H9 (cell line): ENCODE measurements at regions not wholly inside any gene's neighbourhood (a gene's known extent, or its start where the extent isn't known, plus 50 kb on each side); places are given as distances from the start of the nearest gene placed in this dataset.

ENCODE experiments used
- DNase-seq: peaks from one replicate; pipeline ENCODE4 v3.0.0-alpha.2; 2017
- H2AFZ ChIP-seq: one replicate; pipeline ENCODE4 v1.6.1; 2013; ENCODE audit warnings: mild to moderate bottlenecking, low read length, control low read depth, moderate library complexity
- H2AK5ac ChIP-seq: 2 replicates; pipeline ENCODE4 v1.6.1; 2013; ENCODE audit warnings: low read length, control low read depth, mixed read lengths; ENCODE audit not compliant: insufficient read length
- H2BK120ac ChIP-seq: one replicate; pipeline ENCODE4 v1.6.1; 2013; ENCODE audit warnings: low read depth, mild to moderate bottlenecking, low read length, control low read depth, inconsistent platforms; ENCODE audit not compliant: poor library complexity, severe bottlenecking
- H2BK12ac ChIP-seq: 2 replicates; pipeline ENCODE4 v1.6.1; 2013; ENCODE audit warnings: low read length, control low read depth, mixed read lengths, low read depth; ENCODE audit not compliant: insufficient read length
- H2BK15ac ChIP-seq: 2 replicates; pipeline ENCODE4 v1.6.1; 2013; ENCODE audit warnings: low read depth, low read length, control low read depth
- H2BK20ac ChIP-seq: one replicate; pipeline ENCODE4 v1.6.1; 2013; ENCODE audit warnings: low read depth, mild to moderate bottlenecking, low read length, control low read depth, inconsistent platforms; ENCODE audit not compliant: poor library complexity, severe bottlenecking
- H2BK5ac ChIP-seq: 2 replicates; pipeline ENCODE4 v1.6.1; 2013; ENCODE audit warnings: low read length, control low read depth, mixed read lengths; ENCODE audit not compliant: insufficient read length
- H3K14ac ChIP-seq: 2 replicates; pipeline ENCODE4 v1.6.1; 2013; ENCODE audit warnings: low read length, control low read depth; ENCODE audit not compliant: insufficient read depth
- H3K18ac ChIP-seq: 2 replicates; pipeline ENCODE4 v1.6.1; 2013; ENCODE audit warnings: low read depth, mild to moderate bottlenecking, mixed read lengths, low read length, control low read depth; ENCODE audit not compliant: insufficient read length
- H3K23ac ChIP-seq: 2 replicates; pipeline ENCODE4 v1.6.1; 2013; ENCODE audit warnings: low read length, control low read depth, mixed read lengths, low read depth; ENCODE audit not compliant: insufficient read length
- H3K23me2 ChIP-seq: 2 replicates; pipeline ENCODE4 v1.6.1; 2013; ENCODE audit warnings: low read depth, mild to moderate bottlenecking, mixed read lengths, low read length, control low read depth; ENCODE audit not compliant: insufficient read length, poor library complexity, severe bottlenecking
- H3K27ac ChIP-seq: 2 replicates; pipeline ENCODE4 v1.5.1; 2013; ENCODE audit warnings: low read length, control low read depth, mixed read lengths, low read depth; ENCODE audit not compliant: insufficient read length
- H3K27me3 ChIP-seq: 2 replicates; pipeline ENCODE4 v1.6.1; 2013; ENCODE audit warnings: low read length, control low read depth, inconsistent platforms; ENCODE audit not compliant: insufficient read depth
- H3K4ac ChIP-seq: 2 replicates; pipeline ENCODE4 v1.6.1; 2013; ENCODE audit warnings: low read depth, mild to moderate bottlenecking, control low read depth, inconsistent platforms, low read length, moderate library complexity
- H3K4me1 ChIP-seq: 2 replicates; pipeline ENCODE4 v1.6.1; 2013; ENCODE audit warnings: low read length, control low read depth, inconsistent platforms; ENCODE audit not compliant: insufficient read depth
- H3K4me2 ChIP-seq: 2 replicates; pipeline ENCODE4 v1.6.1; 2013; ENCODE audit warnings: low read length, control low read depth, mixed read lengths; ENCODE audit not compliant: insufficient read length, insufficient read depth
- H3K56ac ChIP-seq: 2 replicates; pipeline ENCODE4 v1.6.1; 2013; ENCODE audit warnings: low read depth, mild to moderate bottlenecking, mixed read lengths, low read length, control low read depth; ENCODE audit not compliant: insufficient read length
- H3K79me1 ChIP-seq: 2 replicates; pipeline ENCODE4 v1.6.1; 2013; ENCODE audit warnings: low read depth, mild to moderate bottlenecking, moderate library complexity, low read length, control low read depth, inconsistent platforms; ENCODE audit not compliant: insufficient read depth, poor library complexity, severe bottlenecking
- H3K79me2 ChIP-seq: 2 replicates; pipeline ENCODE4 v1.6.1; 2013; ENCODE audit warnings: low read length, control low read depth, inconsistent platforms; ENCODE audit not compliant: insufficient read depth
- H3K9ac ChIP-seq: 2 replicates; pipeline ENCODE4 v1.6.1; 2013; ENCODE audit warnings: low read length, control low read depth, mixed read lengths; ENCODE audit not compliant: insufficient read length; ENCODE audit errors: extremely low read depth
- H3K9me3 ChIP-seq: one replicate; pipeline ENCODE4 v1.6.1; 2013; ENCODE audit warnings: low read depth, low read length, inconsistent platforms; ENCODE audit not compliant: control insufficient read depth
- H3T11ph ChIP-seq: one replicate; pipeline ENCODE4 v1.6.1; 2013; ENCODE audit warnings: mild to moderate bottlenecking, low read length, control low read depth, inconsistent platforms
- H4K20me1 ChIP-seq: one replicate; pipeline ENCODE4 v1.6.1; 2013; ENCODE audit not compliant: control insufficient read depth, insufficient read length, insufficient read depth
- H4K5ac ChIP-seq: 2 replicates; pipeline ENCODE4 v1.6.1; 2013; ENCODE audit warnings: low read depth, mild to moderate bottlenecking, mixed read lengths, low read length, control low read depth; ENCODE audit not compliant: insufficient read length
- H4K8ac ChIP-seq: replicated peaks from 2 replicates; pipeline ENCODE4 v1.6.1; 2013; ENCODE audit warnings: low read length, control low read depth, mixed read lengths, low read depth; ENCODE audit not compliant: insufficient read length
- H4K91ac ChIP-seq: 2 replicates; pipeline ENCODE4 v1.6.1; 2013; ENCODE audit warnings: low read depth, mild to moderate bottlenecking, moderate library complexity, mixed read lengths, low read length, control low read depth; ENCODE audit not compliant: insufficient read length
- H3K27ac Mint-ChIP-seq, 3 experiments: 2 replicates in 2 of 3; 3 replicates in 1 of 3; pipeline ENCODE4 v1.8.0; 2020 to 2021; ENCODE audit warnings: mixed read lengths in 3 of 3, mild to moderate bottlenecking in 1 of 3, moderate library complexity in 1 of 3
- H3K27me3 Mint-ChIP-seq: 2 replicates; pipeline ENCODE4 v1.8.0; 2021; ENCODE audit warnings: low read depth, mild to moderate bottlenecking, moderate library complexity, mixed read lengths
- H3K36me3 Mint-ChIP-seq, 3 experiments: 2 replicates in 2 of 3; 3 replicates in 1 of 3; pipeline ENCODE4 v1.8.0; 2020 to 2021; ENCODE audit warnings: low read depth in 3 of 3, mixed read lengths in 3 of 3; ENCODE audit not compliant: insufficient read depth in 1 of 3
- H3K4me1 Mint-ChIP-seq, 2 experiments: 2 replicates each; pipeline ENCODE4 v1.8.0; 2020; ENCODE audit warnings: mixed read lengths in 2 of 2
- H3K4me3 Mint-ChIP-seq, 2 experiments: 2 replicates in 1 of 2; 3 replicates in 1 of 2; pipeline ENCODE4 v1.8.0; 2020 to 2021; ENCODE audit warnings: mild to moderate bottlenecking in 2 of 2, mixed read lengths in 2 of 2, moderate library complexity in 1 of 2
- H3K9me3 Mint-ChIP-seq, 2 experiments: 2 replicates in 1 of 2; 3 replicates in 1 of 2; pipeline ENCODE4 v1.8.0; 2020; ENCODE audit warnings: mild to moderate bottlenecking in 2 of 2, mixed read lengths in 2 of 2, moderate library complexity in 1 of 2
- WGBS: extraction: QIAGEN DNeasy Blood & Tissue Kit; methylation state at CpG from one replicate; pipeline ENCODE4 v1.1.7; 2013; ENCODE audit warnings: missing lambda C conversion rate, low lambda C conversion rate, mixed read lengths; ENCODE audit not compliant: insufficient read length; ENCODE audit errors: extremely low coverage; 5-methylcytosine and 5-hydroxymethylcytosine counted together
- TF ChIP-seq, protein P1 (sequence below): fragments of 200-600 bp; sonication (generic); conservative IDR thresholded peaks from 3 replicates; pipeline ENCODE4 v1.8.0; 2021; ENCODE audit warnings: antibody characterized with exemption, mild to moderate bottlenecking

DNA sequence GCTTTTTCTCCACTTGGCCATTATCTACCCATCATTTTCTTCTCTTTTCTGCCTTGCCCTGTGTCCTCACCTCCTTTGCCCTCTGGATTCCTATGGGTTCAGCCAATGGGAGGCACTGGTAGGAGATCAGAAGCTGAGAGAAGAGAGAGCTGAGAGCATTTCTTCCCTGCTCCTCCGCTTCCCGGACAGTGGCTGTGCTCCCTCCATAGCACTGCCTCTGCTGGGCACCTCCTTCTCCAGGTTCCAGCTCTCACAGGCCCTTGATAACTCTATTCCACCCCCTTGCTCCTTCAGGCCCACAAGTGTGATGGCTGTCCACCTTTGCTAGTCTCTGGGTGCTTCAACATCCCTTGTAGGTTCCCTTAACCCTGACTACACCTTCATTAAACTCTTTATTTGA lies 79.6 kb downstream of the LSM5 start:
- Histone ChIP-seq H2BK15ac (no peak overlapping the region), H3K4ac (no peak overlapping the region), H3K23me2 (no peaks in the 10 kb centered on the region), H4K20me1 (no peaks in the 10 kb centered on the region), H2AK5ac (no peak overlapping the region), H4K8ac (no peak overlapping the region), H4K91ac (no peak overlapping the region), H3K79me1 (no peaks in the 10 kb centered on the region), H4K5ac (no peak overlapping the region), H3K4me1 (no peaks in the 10 kb centered on the region), H3K56ac (no peak overlapping the region), H3K9ac (no peak overlapping the region), H2BK120ac (no peak overlapping the region), H3K27ac (no peak overlapping the region), H2AFZ (no peak overlapping the region), H3K23ac (no peak overlapping the region), H3K18ac (no peak overlapping the region), H2BK5ac (no peak overlapping the region), H3K79me2 (no peaks in the 10 kb centered on the region), H2BK20ac (no peak overlapping the region), H3K27me3 (no peaks in the 10 kb centered on the region), H3K14ac (no peak overlapping the region), H3K9me3 (no peaks in the 10 kb centered on the region), H3T11ph (no peak overlapping the region), H3K4me2 (no peak overlapping the region), H2BK12ac (no peak overlapping the region)
- no peak overlapping the region for H3K27ac Mint-ChIP-seq
- WGBS, result no CpG with 5 or more reads among the region's 2 CpGs
- no peak overlapping the region for H3K4me3 Mint-ChIP-seq
- no peaks in the 10 kb centered on the region for H3K9me3 Mint-ChIP-seq
- no peaks in the 10 kb centered on the region; the same call in none of the 2 replicates for H3K27me3 Mint-ChIP-seq
- TF ChIP-seq, protein P1, sequence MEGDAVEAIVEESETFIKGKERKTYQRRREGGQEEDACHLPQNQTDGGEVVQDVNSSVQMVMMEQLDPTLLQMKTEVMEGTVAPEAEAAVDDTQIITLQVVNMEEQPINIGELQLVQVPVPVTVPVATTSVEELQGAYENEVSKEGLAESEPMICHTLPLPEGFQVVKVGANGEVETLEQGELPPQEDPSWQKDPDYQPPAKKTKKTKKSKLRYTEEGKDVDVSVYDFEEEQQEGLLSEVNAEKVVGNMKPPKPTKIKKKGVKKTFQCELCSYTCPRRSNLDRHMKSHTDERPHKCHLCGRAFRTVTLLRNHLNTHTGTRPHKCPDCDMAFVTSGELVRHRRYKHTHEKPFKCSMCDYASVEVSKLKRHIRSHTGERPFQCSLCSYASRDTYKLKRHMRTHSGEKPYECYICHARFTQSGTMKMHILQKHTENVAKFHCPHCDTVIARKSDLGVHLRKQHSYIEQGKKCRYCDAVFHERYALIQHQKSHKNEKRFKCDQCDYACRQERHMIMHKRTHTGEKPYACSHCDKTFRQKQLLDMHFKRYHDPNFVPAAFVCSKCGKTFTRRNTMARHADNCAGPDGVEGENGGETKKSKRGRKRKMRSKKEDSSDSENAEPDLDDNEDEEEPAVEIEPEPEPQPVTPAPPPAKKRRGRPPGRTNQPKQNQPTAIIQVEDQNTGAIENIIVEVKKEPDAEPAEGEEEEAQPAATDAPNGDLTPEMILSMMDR, result no peak
- no peaks in the 10 kb centered on the region for H3K36me3 Mint-ChIP-seq
- DNase-seq, result no peak
- H3K4me1 Mint-ChIP-seq, result peaks cover 0 to under 1% of the 10 kb centered on the region in 2 experiments; a peak in 1 of 4 replicates
